ENCODE measurements at regions not wholly inside any gene's neighbourhood (a gene's known extent, or its start where the extent isn't known, plus 50 kb on each side); places are given as distances from the start of the nearest gene placed in this dataset.

GRCh38 chr7:49624611-49625010 lies 148.8 kb upstream of the VWC2 start:
- TF ChIP-seq CTCF (conservative IDR thresholded peaks at IDR 0.05; ENCODE audit: low read depth in 2 of 2), result no peak
- TF ChIP-seq ETS1 (IDR thresholded peaks at IDR 0.05), result no peak
- no peak for TF ChIP-seq ZNF462 (CRISPR knock-in tag; IDR thresholded peaks at IDR 0.05)
- TF ChIP-seq EZH2 (IDR thresholded peaks at IDR 0.05; ENCODE audit: low read depth, unreplicated experiment), result no peak
- TF ChIP-seq NANOG (IDR thresholded peaks at IDR 0.05; ENCODE audit: borderline replicate concordance), result no peak

Data from GM23338 (cell line).